Thyroid gland (tissue), 4 donors: ENCODE measurements at regions not wholly inside any gene's neighbourhood (a gene's known extent, or its start where the extent isn't known, plus 50 kb on each side); places are given as distances from the start of the nearest gene placed in this dataset.

Source experiments
- CTCF ChIP-seq, 6 experiments: fragments of 200-600 bp in 3 of 6; fragments of 450-650 bp in 3 of 6; sonication (generic) in 3 of 6; IDR thresholded peaks; one replicate each; pipeline ENCODE4 v1.5.1; 2016 to 2019; ENCODE audit warnings: antibody characterized with exemption in 6 of 6, mild to moderate bottlenecking in 2 of 6, inconsistent platforms in 1 of 6, moderate library complexity in 1 of 6
- POLR2A ChIP-seq, 2 donors: fragments of 450-650 bp; IDR thresholded peaks; one replicate each; pipeline ENCODE4 v1.6.1; 2017; ENCODE audit warnings: antibody characterized with exemption in 2 of 2, mild to moderate bottlenecking in 2 of 2, moderate library complexity in 1 of 2

- TF ChIP-seq CTCF (IDR thresholded peaks at IDR 0.05) (no peak), POLR2A (IDR thresholded peaks at IDR 0.05) (no peak)
These were observed 107.5 kb downstream of the CHRM3 start for GRCh38 chr1:239493811-239494414.
